DND-41 (cell line): ENCODE measurements at regions not wholly inside any gene's neighbourhood (a gene's known extent, or its start where the extent isn't known, plus 50 kb on each side); places are given as distances from the start of the nearest gene placed in this dataset.
"Not testable (repeated sequence)": the region's sequence is repeated elsewhere in the genome, so short reads cannot be mapped to it uniquely, and the experiment has no call there.

Source experiments
- ATAC-seq: fragments of 200-7000 bp; cut with Tn5 transposase; 3 replicates; pipeline ENCODE4 v1.9.1; 2021; ENCODE audit warnings: low read depth; ENCODE audit not compliant: insufficient read depth
- DNase-seq: peaks from one replicate; pipeline ENCODE4 v3.0.0-alpha.2; 2020
- H2AFZ ChIP-seq: 2 replicates; pipeline ENCODE4 v1.6.0; 2012; ENCODE audit warnings: low read depth, low read length
- H3K27ac ChIP-seq: 2 replicates; pipeline ENCODE4 v1.5.1; 2012; ENCODE audit warnings: low read length, inconsistent platforms
- H3K27me3 ChIP-seq: fragments of 200-600 bp; sonication (generic); 2 replicates; pipeline ENCODE4 v1.6.0; 2012; ENCODE audit warnings: low read length, mild to moderate bottlenecking, inconsistent platforms; ENCODE audit not compliant: insufficient read depth, poor library complexity
- H3K36me3 ChIP-seq: 2 replicates; pipeline ENCODE4 v1.5.1; 2012; ENCODE audit warnings: low read length, inconsistent platforms; ENCODE audit not compliant: insufficient read depth
- H3K4me1 ChIP-seq: 2 replicates; pipeline ENCODE4 v1.5.1; 2012; ENCODE audit warnings: mild to moderate bottlenecking, low read length; ENCODE audit not compliant: insufficient read depth
- H3K4me2 ChIP-seq: 2 replicates; pipeline ENCODE4 v1.6.0; 2012; ENCODE audit warnings: mild to moderate bottlenecking, moderate library complexity, low read length, inconsistent platforms; ENCODE audit not compliant: insufficient read depth
- H3K4me3 ChIP-seq, 2 experiments: fragments of 200-600 bp in 1 of 2; shearing (Covaris generic) in 1 of 2; 2 replicates each; pipeline ENCODE4 v1.5.1; 2012 to 2016; ENCODE audit warnings: inconsistent platforms in 2 of 2, low read length in 2 of 2, mild to moderate bottlenecking in 2 of 2, low read depth in 1 of 2, moderate library complexity in 1 of 2
- H3K79me2 ChIP-seq: 2 replicates; pipeline ENCODE4 v1.6.0; 2012; ENCODE audit warnings: low read length, inconsistent platforms; ENCODE audit not compliant: insufficient read depth
- H3K9ac ChIP-seq: 2 replicates; pipeline ENCODE4 v1.6.0; 2012; ENCODE audit warnings: low read depth, mild to moderate bottlenecking, inconsistent platforms, low read length, moderate library complexity
- H3K9me3 ChIP-seq: 2 replicates; pipeline ENCODE4 v1.5.1; 2012; ENCODE audit warnings: low read length, moderate library complexity, mild to moderate bottlenecking, inconsistent platforms; ENCODE audit not compliant: insufficient read depth, severe bottlenecking
- H4K20me1 ChIP-seq: 2 replicates; pipeline ENCODE4 v1.6.0; 2012; ENCODE audit warnings: low read length; ENCODE audit not compliant: insufficient read depth
- EZH2 ChIP-seq: IDR thresholded peaks from 3 replicates; pipeline ENCODE4 v1.6.1; 2012; ENCODE audit warnings: borderline replicate concordance, low read depth, mild to moderate bottlenecking, moderate library complexity, low read length, inconsistent platforms; ENCODE audit not compliant: severe bottlenecking
- TF ChIP-seq, protein P1 (sequence below): IDR thresholded peaks from 2 replicates; pipeline ENCODE4 v1.5.1; 2012; ENCODE audit warnings: borderline replicate concordance, low read length, moderate library complexity, mild to moderate bottlenecking; ENCODE audit not compliant: poor library complexity, severe bottlenecking; ENCODE audit errors: extremely low read depth

DNA sequence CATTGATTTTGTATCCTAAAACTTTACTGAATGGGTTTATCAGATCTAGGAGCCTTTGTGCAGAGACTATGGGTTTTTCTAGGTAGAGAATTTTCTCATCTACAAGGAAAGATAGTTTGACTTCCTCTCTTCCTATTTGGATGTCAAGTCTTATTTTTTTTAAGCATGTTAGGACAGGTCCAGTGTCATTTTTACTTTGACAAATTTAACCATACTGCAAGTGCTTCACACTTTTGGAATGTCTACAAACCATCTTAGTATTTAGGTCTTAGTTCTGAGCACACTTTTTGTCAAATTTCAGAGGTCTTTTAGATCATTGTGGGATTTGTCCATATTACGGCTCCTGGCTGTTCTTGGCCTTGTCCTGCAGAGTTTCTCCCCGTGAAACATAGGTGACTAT, 715.2 kb upstream of the RAG2 start:
- Histone ChIP-seq H3K36me3 (no peaks in the 10 kb centered on the region), H3K27me3 (no peaks in the 10 kb centered on the region), H3K9me3 (no peaks in the 10 kb centered on the region), H3K27ac (no peak overlapping the region), H4K20me1 (no peaks in the 10 kb centered on the region), H2AFZ (no peak overlapping the region), H3K4me2 (no peak overlapping the region), H3K4me3 (no peak overlapping the region), H3K4me1 (no peaks in the 10 kb centered on the region), H3K79me2 (no peaks in the 10 kb centered on the region), H3K9ac (no peak overlapping the region)
- ATAC-seq (no peak), DNase-seq (no peak)
- TF ChIP-seq, protein P1, sequence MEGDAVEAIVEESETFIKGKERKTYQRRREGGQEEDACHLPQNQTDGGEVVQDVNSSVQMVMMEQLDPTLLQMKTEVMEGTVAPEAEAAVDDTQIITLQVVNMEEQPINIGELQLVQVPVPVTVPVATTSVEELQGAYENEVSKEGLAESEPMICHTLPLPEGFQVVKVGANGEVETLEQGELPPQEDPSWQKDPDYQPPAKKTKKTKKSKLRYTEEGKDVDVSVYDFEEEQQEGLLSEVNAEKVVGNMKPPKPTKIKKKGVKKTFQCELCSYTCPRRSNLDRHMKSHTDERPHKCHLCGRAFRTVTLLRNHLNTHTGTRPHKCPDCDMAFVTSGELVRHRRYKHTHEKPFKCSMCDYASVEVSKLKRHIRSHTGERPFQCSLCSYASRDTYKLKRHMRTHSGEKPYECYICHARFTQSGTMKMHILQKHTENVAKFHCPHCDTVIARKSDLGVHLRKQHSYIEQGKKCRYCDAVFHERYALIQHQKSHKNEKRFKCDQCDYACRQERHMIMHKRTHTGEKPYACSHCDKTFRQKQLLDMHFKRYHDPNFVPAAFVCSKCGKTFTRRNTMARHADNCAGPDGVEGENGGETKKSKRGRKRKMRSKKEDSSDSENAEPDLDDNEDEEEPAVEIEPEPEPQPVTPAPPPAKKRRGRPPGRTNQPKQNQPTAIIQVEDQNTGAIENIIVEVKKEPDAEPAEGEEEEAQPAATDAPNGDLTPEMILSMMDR: no peak
- TF ChIP-seq EZH2: no peak

DNA sequence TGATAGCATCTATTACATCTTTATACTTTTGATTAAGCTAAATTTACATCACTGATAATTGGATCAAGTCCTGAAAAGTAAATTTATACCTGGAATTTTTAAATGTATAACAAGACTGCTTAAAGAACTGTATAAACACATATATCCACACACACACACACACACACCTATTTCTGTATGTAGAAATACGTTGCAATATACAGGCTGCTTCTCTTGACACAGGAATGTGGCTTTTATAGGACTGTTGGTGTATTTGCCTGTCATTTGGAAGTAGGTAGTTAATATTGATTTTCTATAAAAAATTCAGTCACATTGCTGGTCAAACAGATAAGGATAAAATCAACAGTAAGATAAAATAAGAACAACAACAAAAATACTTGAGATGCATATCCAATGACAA, 708.5 kb upstream of the RAG2 start:
- H3K27me3 ChIP-seq: no peaks in the 10 kb centered on the region
- no peak overlapping the region for H3K4me3 ChIP-seq
- ATAC-seq (no peak), DNase-seq (no peak)
- H3K27ac ChIP-seq: no peak overlapping the region
- H3K79me2 ChIP-seq: no peaks in the 10 kb centered on the region
- no peaks in the 10 kb centered on the region for H4K20me1 ChIP-seq
- H3K4me2 ChIP-seq: no peak overlapping the region
- no peak overlapping the region for H3K9ac ChIP-seq
- TF ChIP-seq EZH2: no peak
- TF ChIP-seq, protein P1: no peak
- no peaks in the 10 kb centered on the region for H3K4me1 ChIP-seq
- no peaks in the 10 kb centered on the region for H3K9me3 ChIP-seq
- no peaks in the 10 kb centered on the region for H3K36me3 ChIP-seq
- no peak overlapping the region for H2AFZ ChIP-seq

DNA sequence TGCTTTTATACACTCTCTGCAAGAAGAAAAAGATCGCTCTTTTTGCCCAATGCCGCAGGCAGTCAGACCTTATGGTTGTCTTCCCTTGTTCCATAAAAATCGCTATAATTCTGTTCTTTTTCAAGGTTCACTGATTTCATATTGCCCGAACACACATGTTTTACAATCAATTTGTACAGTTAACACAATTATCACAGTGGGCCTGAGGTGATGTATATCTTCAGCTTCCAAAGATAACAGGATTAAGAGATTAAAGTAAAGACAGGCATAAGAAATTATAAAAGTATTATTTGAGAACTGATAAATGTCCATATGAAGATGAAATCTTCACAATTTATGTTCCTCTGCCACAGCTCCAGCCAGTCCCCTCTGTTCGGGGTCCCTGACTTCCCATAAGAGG, 703.4 kb upstream of the RAG2 start:
- H3K9ac ChIP-seq: not testable (repeated sequence)

DNA sequence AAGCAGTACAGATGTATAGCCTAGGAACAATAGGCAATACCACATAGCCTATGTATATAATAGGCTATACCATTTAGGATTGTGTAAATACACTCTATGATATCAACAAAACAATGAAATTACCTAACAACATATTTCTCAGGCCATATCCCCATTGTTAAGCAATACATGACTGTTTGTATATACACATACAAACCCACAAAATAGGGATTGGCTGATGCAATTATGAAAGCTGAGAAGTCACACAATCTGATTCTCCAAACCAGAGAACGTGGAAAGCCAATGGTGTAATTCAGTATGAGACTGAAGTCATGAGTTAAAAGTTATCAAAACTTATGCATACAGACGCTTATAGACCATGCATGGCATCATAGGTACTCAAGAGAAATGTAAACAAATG, 700.1 kb upstream of the RAG2 start:
- ATAC-seq (no peak), DNase-seq (no peak)
- Histone ChIP-seq H3K79me2 (no peaks in the 10 kb centered on the region), H3K27me3 (no peaks in the 10 kb centered on the region), H2AFZ (no peak overlapping the region), H4K20me1 (no peaks in the 10 kb centered on the region), H3K36me3 (no peaks in the 10 kb centered on the region), H3K9me3 (no peaks in the 10 kb centered on the region), H3K9ac (no peak overlapping the region), H3K27ac (no peak overlapping the region), H3K4me3 (no peak overlapping the region), H3K4me2 (no peak overlapping the region), H3K4me1 (no peaks in the 10 kb centered on the region)
- TF ChIP-seq EZH2: no peak
- TF ChIP-seq, protein P1: no peak

More for the DNA sequence above, 703.4 kb upstream of the RAG2 start:
- H3K9me3 ChIP-seq, H3K79me2 ChIP-seq, H3K36me3 ChIP-seq, H3K4me1 ChIP-seq, H3K27ac ChIP-seq, H4K20me1 ChIP-seq, H2AFZ ChIP-seq, ATAC-seq, H3K27me3 ChIP-seq, H3K4me2 ChIP-seq, H3K4me3 ChIP-seq, DNase-seq: not testable (repeated sequence)
